ENCODE measurements at regions not wholly inside any gene's neighbourhood (a gene's known extent, or its start where the extent isn't known, plus 50 kb on each side); places are given as distances from the start of the nearest gene placed in this dataset.

DNA sequence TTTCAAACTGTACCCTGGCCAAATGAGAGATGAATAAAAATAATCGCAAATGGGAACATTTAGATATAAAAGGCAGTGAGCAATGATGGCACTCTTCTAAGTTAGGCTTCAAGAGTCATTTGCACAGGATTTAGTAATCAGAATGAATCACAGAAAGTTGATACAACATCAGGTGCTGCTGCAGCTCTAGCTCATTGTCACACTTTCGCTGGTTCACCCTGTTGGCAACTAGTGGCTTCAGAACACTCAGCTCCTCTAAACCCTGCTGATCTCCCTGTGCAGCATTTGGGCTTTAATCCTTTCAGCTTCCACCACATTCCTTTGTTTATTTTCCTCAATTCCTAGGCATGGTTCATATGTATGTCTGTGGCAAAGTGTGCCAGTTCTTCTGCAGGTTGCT, 2071.2 kb upstream of the CDH6 start:
- Histone ChIP-seq H3K4me1 (ENCODE audit: control insufficient read depth, low read length) (no peaks in the 10 kb centered on the region), H3K4me3 (ENCODE audit: low read length) (no peak overlapping the region), H4K20me1 (ENCODE audit: control insufficient read depth, insufficient read depth, low read depth, low read length) (no peaks in the 10 kb centered on the region), H3K27me3 (ENCODE audit: control insufficient read depth, low read length) (no peaks in the 10 kb centered on the region), H3F3A (ENCODE audit: control insufficient read depth, insufficient read depth) (no peaks in the 10 kb centered on the region), H3K79me2 (ENCODE audit: control insufficient read depth, low read length) (no peaks in the 10 kb centered on the region), H3K27ac (ENCODE audit: low read depth, low read length) (no peak overlapping the region), H3K36me3 (ENCODE audit: control insufficient read depth, low read length) (no peaks in the 10 kb centered on the region), H3K4me2 (ENCODE audit: low read length) (no peak overlapping the region), H3K9me3 (ENCODE audit: control insufficient read depth, insufficient read depth, low read length) (no peaks in the 10 kb centered on the region), H3K9me2 (replicated peaks; ENCODE audit: control insufficient read depth, low read length) (no peaks in the 10 kb centered on the region)
- no peak for TF ChIP-seq EZH2phosphoT487 (IDR thresholded peaks at IDR 0.05; ENCODE audit: borderline replicate concordance, low read length)
- TF ChIP-seq, protein P1, sequence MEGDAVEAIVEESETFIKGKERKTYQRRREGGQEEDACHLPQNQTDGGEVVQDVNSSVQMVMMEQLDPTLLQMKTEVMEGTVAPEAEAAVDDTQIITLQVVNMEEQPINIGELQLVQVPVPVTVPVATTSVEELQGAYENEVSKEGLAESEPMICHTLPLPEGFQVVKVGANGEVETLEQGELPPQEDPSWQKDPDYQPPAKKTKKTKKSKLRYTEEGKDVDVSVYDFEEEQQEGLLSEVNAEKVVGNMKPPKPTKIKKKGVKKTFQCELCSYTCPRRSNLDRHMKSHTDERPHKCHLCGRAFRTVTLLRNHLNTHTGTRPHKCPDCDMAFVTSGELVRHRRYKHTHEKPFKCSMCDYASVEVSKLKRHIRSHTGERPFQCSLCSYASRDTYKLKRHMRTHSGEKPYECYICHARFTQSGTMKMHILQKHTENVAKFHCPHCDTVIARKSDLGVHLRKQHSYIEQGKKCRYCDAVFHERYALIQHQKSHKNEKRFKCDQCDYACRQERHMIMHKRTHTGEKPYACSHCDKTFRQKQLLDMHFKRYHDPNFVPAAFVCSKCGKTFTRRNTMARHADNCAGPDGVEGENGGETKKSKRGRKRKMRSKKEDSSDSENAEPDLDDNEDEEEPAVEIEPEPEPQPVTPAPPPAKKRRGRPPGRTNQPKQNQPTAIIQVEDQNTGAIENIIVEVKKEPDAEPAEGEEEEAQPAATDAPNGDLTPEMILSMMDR (IDR thresholded peaks at IDR 0.05; ENCODE audit: low read depth, low read length, poor library complexity, severe bottlenecking): no peak

DNA sequence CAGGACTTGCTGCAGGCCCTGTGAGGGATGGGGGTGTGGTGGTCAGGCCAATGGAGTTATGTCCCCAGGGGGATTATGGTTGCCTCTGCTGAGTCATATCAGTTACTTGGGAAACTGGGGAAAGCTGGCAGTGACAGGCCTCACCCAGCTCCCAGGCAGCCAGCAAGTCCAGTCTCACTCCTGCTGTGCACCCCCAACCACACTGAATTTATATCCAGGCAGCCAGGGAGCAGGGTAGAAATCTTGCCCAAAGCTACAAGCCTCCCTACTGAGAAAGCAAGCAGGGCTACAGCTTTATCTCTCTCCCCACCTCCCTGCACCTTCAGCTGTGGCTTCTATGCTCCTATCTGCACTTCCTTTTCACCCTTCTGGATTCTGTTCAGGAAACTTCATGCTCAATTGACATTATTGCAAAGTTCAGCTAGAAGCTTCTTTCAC, 2076.0 kb upstream of the CDH9 start:
- H4K20me1 ChIP-seq (ENCODE audit: control insufficient read depth, insufficient read depth, low read depth, low read length): no peaks in the 10 kb centered on the region
- H3K36me3 ChIP-seq (ENCODE audit: control insufficient read depth, low read length): no peaks in the 10 kb centered on the region
- no peaks in the 10 kb centered on the region for H3K9me3 ChIP-seq (ENCODE audit: control insufficient read depth, insufficient read depth, low read length)
- no peaks in the 10 kb centered on the region for H3K27me3 ChIP-seq (ENCODE audit: control insufficient read depth, low read length)
- TF ChIP-seq, protein P1 (IDR thresholded peaks at IDR 0.05; ENCODE audit: low read depth, low read length, poor library complexity, severe bottlenecking): no peak
- no peak for TF ChIP-seq EZH2phosphoT487 (IDR thresholded peaks at IDR 0.05; ENCODE audit: borderline replicate concordance, low read length)
- no peak overlapping the region for H3K4me3 ChIP-seq (ENCODE audit: low read length)
- no peak overlapping the region for H3K4me2 ChIP-seq (ENCODE audit: low read length)
- no peaks in the 10 kb centered on the region for H3F3A ChIP-seq (ENCODE audit: control insufficient read depth, insufficient read depth)
- no peaks in the 10 kb centered on the region for H3K9me2 ChIP-seq (replicated peaks; ENCODE audit: control insufficient read depth, low read length)
- no peak overlapping the region for H3K27ac ChIP-seq (ENCODE audit: low read depth, low read length)
- H3K4me1 ChIP-seq (ENCODE audit: control insufficient read depth, low read length): no peaks in the 10 kb centered on the region
- no peaks in the 10 kb centered on the region for H3K79me2 ChIP-seq (ENCODE audit: control insufficient read depth, low read length)

GRCh38 chr5:29113516-29113915, 2075.1 kb upstream of the CDH9 start:
- Histone ChIP-seq H3F3A (ENCODE audit: control insufficient read depth, insufficient read depth) (no peaks in the 10 kb centered on the region), H3K4me3 (ENCODE audit: low read length) (no peak overlapping the region), H3K27me3 (ENCODE audit: control insufficient read depth, low read length) (no peaks in the 10 kb centered on the region), H3K79me2 (ENCODE audit: control insufficient read depth, low read length) (no peaks in the 10 kb centered on the region), H3K36me3 (ENCODE audit: control insufficient read depth, low read length) (no peaks in the 10 kb centered on the region), H4K20me1 (ENCODE audit: control insufficient read depth, insufficient read depth, low read depth, low read length) (no peaks in the 10 kb centered on the region), H3K4me1 (ENCODE audit: control insufficient read depth, low read length) (no peaks in the 10 kb centered on the region), H3K9me3 (ENCODE audit: control insufficient read depth, insufficient read depth, low read length) (no peaks in the 10 kb centered on the region), H3K4me2 (ENCODE audit: low read length) (no peak overlapping the region), H3K27ac (ENCODE audit: low read depth, low read length) (no peak overlapping the region), H3K9me2 (replicated peaks; ENCODE audit: control insufficient read depth, low read length) (no peaks in the 10 kb centered on the region)
- TF ChIP-seq EZH2phosphoT487 (IDR thresholded peaks at IDR 0.05; ENCODE audit: borderline replicate concordance, low read length): no peak
- TF ChIP-seq, protein P1 (IDR thresholded peaks at IDR 0.05; ENCODE audit: low read depth, low read length, poor library complexity, severe bottlenecking): no peak

DNA sequence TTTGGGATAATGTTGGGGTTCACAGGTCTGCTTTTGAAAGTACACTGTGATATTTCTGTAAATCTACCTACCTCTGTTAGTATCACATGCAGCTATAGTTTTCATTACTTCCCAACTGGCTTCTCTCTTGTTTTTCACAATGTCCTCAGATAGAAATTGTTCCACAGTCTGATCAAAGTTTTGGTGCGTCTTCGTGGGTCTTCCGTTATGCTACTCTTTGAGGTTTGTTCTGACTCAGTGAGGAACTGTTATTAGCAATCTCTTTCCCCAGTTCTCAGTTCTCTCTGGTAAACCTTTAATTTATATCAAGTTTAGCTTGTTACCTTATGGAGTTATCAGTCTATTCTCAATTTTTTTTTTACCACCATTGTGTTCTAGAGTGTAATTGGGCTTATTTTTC, 2061.2 kb upstream of the CDH9 start:
- H3K9me2 ChIP-seq (replicated peaks; ENCODE audit: control insufficient read depth, low read length): no peaks in the 10 kb centered on the region
- no peaks in the 10 kb centered on the region for H3F3A ChIP-seq (ENCODE audit: control insufficient read depth, insufficient read depth)
- no peak overlapping the region for H3K4me2 ChIP-seq (ENCODE audit: low read length)
- no peaks in the 10 kb centered on the region for H3K27me3 ChIP-seq (ENCODE audit: control insufficient read depth, low read length)
- H3K4me1 ChIP-seq (ENCODE audit: control insufficient read depth, low read length): no peaks in the 10 kb centered on the region
- TF ChIP-seq, protein P1 (IDR thresholded peaks at IDR 0.05; ENCODE audit: low read depth, low read length, poor library complexity, severe bottlenecking): no peak
- TF ChIP-seq EZH2phosphoT487 (IDR thresholded peaks at IDR 0.05; ENCODE audit: borderline replicate concordance, low read length): no peak
- H3K4me3 ChIP-seq (ENCODE audit: low read length): no peak overlapping the region
- no peaks in the 10 kb centered on the region for H3K79me2 ChIP-seq (ENCODE audit: control insufficient read depth, low read length)
- H3K27ac ChIP-seq (ENCODE audit: low read depth, low read length): no peak overlapping the region
- H4K20me1 ChIP-seq (ENCODE audit: control insufficient read depth, insufficient read depth, low read depth, low read length): no peaks in the 10 kb centered on the region
- no peaks in the 10 kb centered on the region for H3K9me3 ChIP-seq (ENCODE audit: control insufficient read depth, insufficient read depth, low read length)
- no peaks in the 10 kb centered on the region for H3K36me3 ChIP-seq (ENCODE audit: control insufficient read depth, low read length)
